Activated gamma-delta T cell (primary cell): ENCODE measurements at regions not wholly inside any gene's neighbourhood (a gene's known extent, or its start where the extent isn't known, plus 50 kb on each side); places are given as distances from the start of the nearest gene placed in this dataset.

ENCODE experiments used
- DNase-seq: peaks from one replicate; lab custom pipeline; 2025; lab: John Stamatoyannopoulos, UW

- DNase-seq, result no peak
Measured at GRCh38 chrX:128334821-128335220, 282.6 kb upstream of the ACTRT1 start.

GRCh38 chrX:128310912-128311311 is 258.7 kb upstream of the ACTRT1 start:
- no peak for DNase-seq

- DNase-seq, result no peak
Measured at GRCh38 chrX:128309311-128309710, 257.1 kb upstream of the ACTRT1 start.

GRCh38 chrX:128294198-128294597 is 242.0 kb upstream of the ACTRT1 start:
- DNase-seq, result no peak

GRCh38 chrX:128287693-128288092 is 235.5 kb upstream of the ACTRT1 start:
- DNase-seq, result no peak

- DNase-seq, result no peak
Measured at GRCh38 chrX:128250621-128251020, 198.4 kb upstream of the ACTRT1 start.

- no peak for DNase-seq
Measured at GRCh38 chrX:128216364-128216763, 164.2 kb upstream of the ACTRT1 start.

- DNase-seq, result no peak
Measured at GRCh38 chrX:128165884-128166408, 113.7 kb upstream of the ACTRT1 start.

GRCh38 chrX:128156204-128156603 is 104.0 kb upstream of the ACTRT1 start:
- no peak for DNase-seq

- no peak for DNase-seq
Measured at GRCh38 chrX:128142745-128143144, 90.5 kb upstream of the ACTRT1 start.

GRCh38 chrX:128106630-128107029 is 54.4 kb upstream of the ACTRT1 start:
- no peak for DNase-seq

GRCh38 chrX:128105659-128106058 is 53.5 kb upstream of the ACTRT1 start:
- no peak for DNase-seq
